Pancreas (tissue), 10 donors: ENCODE measurements at regions not wholly inside any gene's neighbourhood (a gene's known extent, or its start where the extent isn't known, plus 50 kb on each side); places are given as distances from the start of the nearest gene placed in this dataset.

ENCODE experiments used
- ATAC-seq, 4 donors: fragments of 200-7000 bp; cut with Tn5 transposase; one replicate each; pipeline versions ENCODE4 v1.8.0 to v1.9.1; 2020; ENCODE audit warnings: mild to moderate bottlenecking in 4 of 4, moderate library complexity in 4 of 4
- DNase-seq, 6 donors: peaks; one replicate each; pipeline ENCODE4 v3.0.0-alpha.2; 2020
- FAIRE-seq: peaks from 2 replicates; lab custom pipeline; 2012; peaks lifted over from hg19 to GRCh38; lab: Jason Lieb, UNC
- H3K27ac ChIP-seq, 4 donors: fragments of 200-600 bp; sonication (generic); 1 replicate in 3 of 4; 2 replicates in 1 of 4; pipeline versions ENCODE4 v1.5.0 to v1.8.0; 2020
- H3K27me3 ChIP-seq, 4 donors: fragments of 200-600 bp; one replicate each; pipeline ENCODE4 v1.8.0; 2021
- H3K36me3 ChIP-seq, 3 donors: fragments of 200-600 bp; sonication (generic) in 1 of 3; one replicate each; pipeline versions ENCODE4 v1.5.0 to v1.8.0; 2020 to 2021
- H3K4me1 ChIP-seq, 3 donors: fragments of 200-600 bp; one replicate each; pipeline ENCODE4 v1.8.0; 2021
- H3K4me3 ChIP-seq, 4 donors: fragments of 200-600 bp; sonication (generic) in 2 of 4; one replicate each; pipeline versions ENCODE4 v1.5.0 to v1.8.0; 2020 to 2021
- H3K9me3 ChIP-seq, 4 donors: fragments of 200-600 bp; one replicate each; pipeline ENCODE4 v1.8.0; 2021
- WGBS, 2 donors: extraction: QIAGEN DNeasy Blood & Tissue Kit; methylation state at CpG; one replicate each; pipeline ENCODE4 v1.1.7; 2013; 5-methylcytosine and 5-hydroxymethylcytosine counted together
- intact Hi-C, 3 donors: fragments of 100-400 bp; cut with DNase I; formaldehyde crosslinking; loops; one replicate each; pipeline versions ENCODE4 v1.11.1 to v1.14.2; 2022
- TF ChIP-seq, protein P1 (sequence below), 4 donors: fragments of 200-600 bp; sonication (generic) in 3 of 4; IDR thresholded peaks; one replicate each; pipeline versions ENCODE4 v1.5.0 to v1.8.0; 2021; ENCODE audit warnings: antibody characterized with exemption in 4 of 4
- donor health status: healthy with polysubstance abuse.
- donor health status: DM: no; HTN: no; CAD: no; lungs with moderate emphysema.
- donor health status: DM: no; HTN: no; CAD: no.
- donor health status: control.
- donor health status: control.
- donor health status: Bipolar disorder and iron deficiency.
- donor health status: DM: yes; HTN: yes; CAD: no.
- donor health status: DM: no; HTN: no; CAD: no.
- donor health status: DM: no; HTN: no; CAD: no.
- donor health status: DM: yes; HTN: yes; CAD: no.

DNA sequence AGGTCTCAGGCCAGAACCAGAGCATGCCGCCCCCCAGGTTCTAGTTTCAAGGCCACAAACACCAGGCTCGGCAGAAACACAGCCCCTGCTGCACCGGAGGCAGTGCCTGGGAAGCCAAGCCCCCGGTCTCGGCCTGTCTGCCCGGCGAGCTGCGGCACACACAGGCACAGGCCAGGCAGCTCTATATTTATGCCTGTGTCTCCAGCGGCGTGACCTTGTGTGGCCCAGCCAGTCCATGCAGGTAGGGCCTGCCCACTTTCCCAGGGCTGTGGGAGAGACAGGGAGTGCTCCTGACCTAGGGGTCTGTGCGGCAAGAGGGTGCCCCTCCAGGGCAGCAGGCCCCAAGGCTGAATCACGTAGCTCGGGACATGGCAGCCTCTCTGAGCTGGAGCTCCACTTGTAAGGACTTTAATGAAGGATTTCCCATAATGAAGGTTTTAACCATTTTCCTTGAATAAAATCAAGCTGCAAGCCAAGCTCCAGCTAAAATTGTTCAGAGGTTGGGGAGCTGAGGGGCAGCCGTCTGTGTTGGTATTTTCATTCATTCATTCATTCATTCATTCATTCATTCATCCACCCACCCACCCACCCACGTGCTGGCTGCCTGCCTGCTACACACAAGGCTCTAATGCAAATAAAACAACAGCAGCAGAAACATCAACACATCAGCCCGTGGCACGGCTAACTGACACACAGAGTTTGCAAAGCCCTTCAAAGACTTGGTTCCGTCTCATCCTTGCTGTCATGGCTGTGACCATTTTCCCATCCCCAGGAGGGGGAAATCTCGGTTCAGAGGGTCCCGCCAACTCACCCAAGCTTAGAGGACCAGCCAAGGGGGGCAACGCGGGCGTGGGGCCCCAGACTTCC lies 92.0 kb downstream of the RFLNA start:
- peak; percentile 15 to 39 (median 22) for ATAC-seq
- H3K4me3 ChIP-seq, result peak overlapping the region in 3 of 4 donors; percentile 49 to 70 (median 61)
- peak overlapping the region; percentile 80 to 90 (median 86) for H3K27ac ChIP-seq
- peaks cover 0 to 21% (median 10%) of the 10 kb centered on the region in 3 donors for H3K36me3 ChIP-seq
- H3K9me3 ChIP-seq, result no peaks in the 10 kb centered on the region
- 22 to 31% methylated on average over 23 of the region's 23 CpGs for WGBS, 2 donors
- intact Hi-C loops, result loop anchor here in 1 of 3 donors (10.0 kb wide), 1 partner anchor 108 kb away; no protein-coding TSS in a partner anchor
- peak in 5 of 6 donors; percentile 57 to 82 (median 72) for DNase-seq
- TF ChIP-seq, protein P1, sequence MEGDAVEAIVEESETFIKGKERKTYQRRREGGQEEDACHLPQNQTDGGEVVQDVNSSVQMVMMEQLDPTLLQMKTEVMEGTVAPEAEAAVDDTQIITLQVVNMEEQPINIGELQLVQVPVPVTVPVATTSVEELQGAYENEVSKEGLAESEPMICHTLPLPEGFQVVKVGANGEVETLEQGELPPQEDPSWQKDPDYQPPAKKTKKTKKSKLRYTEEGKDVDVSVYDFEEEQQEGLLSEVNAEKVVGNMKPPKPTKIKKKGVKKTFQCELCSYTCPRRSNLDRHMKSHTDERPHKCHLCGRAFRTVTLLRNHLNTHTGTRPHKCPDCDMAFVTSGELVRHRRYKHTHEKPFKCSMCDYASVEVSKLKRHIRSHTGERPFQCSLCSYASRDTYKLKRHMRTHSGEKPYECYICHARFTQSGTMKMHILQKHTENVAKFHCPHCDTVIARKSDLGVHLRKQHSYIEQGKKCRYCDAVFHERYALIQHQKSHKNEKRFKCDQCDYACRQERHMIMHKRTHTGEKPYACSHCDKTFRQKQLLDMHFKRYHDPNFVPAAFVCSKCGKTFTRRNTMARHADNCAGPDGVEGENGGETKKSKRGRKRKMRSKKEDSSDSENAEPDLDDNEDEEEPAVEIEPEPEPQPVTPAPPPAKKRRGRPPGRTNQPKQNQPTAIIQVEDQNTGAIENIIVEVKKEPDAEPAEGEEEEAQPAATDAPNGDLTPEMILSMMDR (IDR thresholded peaks at IDR 0.05), result no peak
- peaks cover 4 to 38% (median 29%) of the 10 kb centered on the region in 3 donors for H3K4me1 ChIP-seq
- FAIRE-seq, result no peak
- no peaks in the 10 kb centered on the region for H3K27me3 ChIP-seq

DNA sequence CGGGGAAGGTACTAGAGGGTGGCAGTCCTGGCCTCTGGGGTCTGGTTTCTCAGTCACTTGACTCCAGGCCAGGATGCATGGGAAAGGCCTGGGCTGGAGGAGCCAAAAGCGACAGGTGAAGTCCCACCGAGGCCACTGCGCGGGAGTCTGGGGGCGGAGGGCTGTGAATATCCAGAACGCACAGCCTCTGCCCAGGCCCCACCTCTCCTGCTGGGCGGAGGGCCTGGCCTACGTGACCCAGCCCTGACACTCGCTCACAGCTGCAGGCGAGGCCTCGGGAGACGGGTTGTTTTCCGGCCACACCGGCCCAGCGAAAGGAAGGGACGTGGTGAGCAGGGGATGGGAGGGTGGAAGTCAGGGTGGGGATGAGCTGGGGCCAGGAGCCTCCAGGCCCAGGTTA lies 91.2 kb downstream of the RFLNA start:
- WGBS, 2 donors, result 37 to 40% methylated on average over 13 to 17 of the region's 17 CpGs
- DNase-seq (peak in 1 of 6 donors; percentile 79), ATAC-seq (no peak), FAIRE-seq (no peak)
- H3K36me3 ChIP-seq, result peaks cover 0 to 21% (median 10%) of the 10 kb centered on the region in 3 donors
- no peaks in the 10 kb centered on the region for H3K9me3 ChIP-seq
- H3K4me3 ChIP-seq, result peak overlapping the region in 3 of 4 donors; percentile 10 to 70 (median 61)
- TF ChIP-seq, protein P1 (IDR thresholded peaks at IDR 0.05), result no peak
- H3K27ac ChIP-seq, result no peak overlapping the region
- peaks cover 4 to 43% (median 36%) of the 10 kb centered on the region in 3 donors for H3K4me1 ChIP-seq
- intact Hi-C loops, result loop anchor here in 1 of 3 donors (10.0 kb wide), 1 partner anchor 109 kb away; no protein-coding TSS in a partner anchor
- no peaks in the 10 kb centered on the region for H3K27me3 ChIP-seq

DNA sequence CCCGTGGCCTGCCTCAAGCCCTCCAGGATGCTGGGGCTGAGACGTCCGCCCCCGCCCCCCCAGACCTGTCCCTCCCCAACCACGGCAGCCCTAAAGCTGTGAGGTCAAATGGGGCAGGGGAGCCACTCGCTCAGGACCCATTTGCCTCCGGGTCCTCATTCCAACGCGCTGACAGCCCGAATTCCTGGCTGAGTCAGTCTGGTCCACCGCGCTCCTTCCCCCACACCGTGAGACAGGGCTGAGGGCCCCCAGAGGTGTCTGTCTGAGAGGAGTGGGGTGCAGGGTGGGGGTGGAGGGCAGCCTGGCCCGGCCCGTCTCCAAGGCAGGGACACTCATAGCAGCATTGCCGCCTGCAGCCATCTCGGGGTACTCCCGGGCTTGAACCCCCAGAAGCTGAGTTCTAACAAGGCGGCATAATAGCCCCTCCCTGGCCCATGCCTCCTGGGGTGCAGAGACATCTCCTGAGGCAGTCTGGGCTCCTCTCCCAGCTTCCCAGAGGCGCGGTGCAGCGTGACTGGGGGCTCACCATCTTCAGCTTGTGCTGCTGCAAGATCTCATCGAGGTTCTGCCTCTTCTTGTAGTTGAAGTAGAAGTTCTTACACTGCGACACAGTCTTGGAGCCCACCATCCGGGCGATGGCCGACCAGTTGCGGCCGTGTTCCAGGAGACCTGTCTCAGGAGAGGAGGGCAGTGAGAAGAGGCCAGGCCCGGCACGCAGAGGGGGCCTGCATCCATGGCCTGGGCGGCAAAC lies 90.5 kb downstream of the RFLNA start:
- no peak overlapping the region for H3K4me3 ChIP-seq
- TF ChIP-seq, protein P1 (IDR thresholded peaks at IDR 0.05), result no peak
- ATAC-seq (no peak), DNase-seq (no peak), FAIRE-seq (no peak)
- 81 to 84% methylated on average over 32 of the region's 32 CpGs for WGBS, 2 donors
- H3K4me1 ChIP-seq, result peaks cover 4 to 45% (median 36%) of the 10 kb centered on the region in 3 donors
- intact Hi-C loops, result loop anchor here in 1 of 3 donors (10.0 kb wide), 1 partner anchor 109 kb away; no protein-coding TSS in a partner anchor
- no peak overlapping the region for H3K27ac ChIP-seq
- peaks cover 0 to 21% (median 10%) of the 10 kb centered on the region in 3 donors for H3K36me3 ChIP-seq
- no peaks in the 10 kb centered on the region for H3K27me3 ChIP-seq
- H3K9me3 ChIP-seq, result no peaks in the 10 kb centered on the region

DNA sequence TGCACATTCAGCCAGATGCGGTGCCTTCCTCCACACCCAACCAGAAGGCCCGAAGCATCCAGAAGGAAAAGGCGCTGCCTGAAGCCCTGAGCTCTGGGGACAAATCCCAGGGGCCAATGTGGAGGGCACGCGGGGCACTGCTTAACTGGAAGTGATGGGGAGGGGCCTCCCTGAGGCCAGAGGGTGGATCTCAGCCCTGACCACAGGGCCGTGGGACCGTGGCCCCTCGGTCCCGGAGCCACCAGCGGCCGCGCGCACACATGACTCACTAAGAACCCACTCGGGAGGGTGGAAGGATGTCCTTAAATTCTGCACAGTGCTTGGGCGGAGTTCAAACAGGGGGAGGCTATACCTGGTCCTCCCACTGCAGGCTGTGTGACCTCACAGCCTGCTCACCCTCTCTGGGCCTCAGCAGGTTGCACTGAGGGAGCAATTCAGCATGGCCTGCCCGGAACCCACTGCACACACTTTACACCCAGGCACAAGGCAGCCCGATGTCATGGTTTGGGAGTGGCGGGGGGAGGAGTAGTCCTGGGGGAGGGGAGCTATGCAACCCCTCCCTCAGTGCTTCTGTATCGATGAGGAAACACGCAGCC lies 89.5 kb downstream of the RFLNA start:
- Histone ChIP-seq H3K9me3 (no peaks in the 10 kb centered on the region), H3K27me3 (no peaks in the 10 kb centered on the region), H3K4me1 (peaks cover 4 to 36% (median 28%) of the 10 kb centered on the region in 3 donors), H3K4me3 (no peak overlapping the region), H3K27ac (no peak overlapping the region), H3K36me3 (peaks cover 0 to 21% (median 10%) of the 10 kb centered on the region in 3 donors)
- intact Hi-C loops, result loop anchor here in 1 of 3 donors (10.0 kb wide), 1 partner anchor 110 kb away; no protein-coding TSS in a partner anchor
- TF ChIP-seq, protein P1 (IDR thresholded peaks at IDR 0.05), result no peak
- DNase-seq (no peak), FAIRE-seq (no peak), ATAC-seq (no peak)
- WGBS, 2 donors, result 87% methylated on average over 19 to 20 of the region's 20 CpGs
